ENCODE measurements at regions not wholly inside any gene's neighbourhood (a gene's known extent, or its start where the extent isn't known, plus 50 kb on each side); places are given as distances from the start of the nearest gene placed in this dataset.

DNA sequence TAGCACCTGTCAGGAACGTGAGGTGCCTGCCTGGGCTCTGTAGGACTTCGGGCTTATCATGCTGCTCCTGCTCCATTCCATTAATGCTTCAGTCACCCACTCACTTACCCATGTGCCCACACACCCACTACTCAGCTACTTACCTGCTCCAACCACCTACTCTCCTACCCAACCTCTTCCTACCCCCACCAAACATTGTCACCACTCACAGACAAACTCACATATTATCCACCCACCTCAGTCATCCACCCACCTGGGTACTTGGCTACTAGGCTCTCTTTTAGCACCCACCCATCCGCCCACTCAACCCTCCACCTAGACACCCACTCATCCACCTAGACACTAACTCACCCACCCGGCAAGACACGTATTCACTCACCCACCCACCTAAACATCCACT is 724.7 kb upstream of the RAB6C start:
- no peak overlapping the region for H3K27ac ChIP-seq
- TF ChIP-seq, protein P1, sequence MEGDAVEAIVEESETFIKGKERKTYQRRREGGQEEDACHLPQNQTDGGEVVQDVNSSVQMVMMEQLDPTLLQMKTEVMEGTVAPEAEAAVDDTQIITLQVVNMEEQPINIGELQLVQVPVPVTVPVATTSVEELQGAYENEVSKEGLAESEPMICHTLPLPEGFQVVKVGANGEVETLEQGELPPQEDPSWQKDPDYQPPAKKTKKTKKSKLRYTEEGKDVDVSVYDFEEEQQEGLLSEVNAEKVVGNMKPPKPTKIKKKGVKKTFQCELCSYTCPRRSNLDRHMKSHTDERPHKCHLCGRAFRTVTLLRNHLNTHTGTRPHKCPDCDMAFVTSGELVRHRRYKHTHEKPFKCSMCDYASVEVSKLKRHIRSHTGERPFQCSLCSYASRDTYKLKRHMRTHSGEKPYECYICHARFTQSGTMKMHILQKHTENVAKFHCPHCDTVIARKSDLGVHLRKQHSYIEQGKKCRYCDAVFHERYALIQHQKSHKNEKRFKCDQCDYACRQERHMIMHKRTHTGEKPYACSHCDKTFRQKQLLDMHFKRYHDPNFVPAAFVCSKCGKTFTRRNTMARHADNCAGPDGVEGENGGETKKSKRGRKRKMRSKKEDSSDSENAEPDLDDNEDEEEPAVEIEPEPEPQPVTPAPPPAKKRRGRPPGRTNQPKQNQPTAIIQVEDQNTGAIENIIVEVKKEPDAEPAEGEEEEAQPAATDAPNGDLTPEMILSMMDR (IDR thresholded peaks at IDR 0.05), result no peak
- TF ChIP-seq POLR2A (IDR thresholded peaks at IDR 0.05), result no peak
- H3K4me3 ChIP-seq (replicated peaks in 1 of 3), result no peak overlapping the region
- no peak for DNase-seq
- H3K9me3 ChIP-seq, result no peaks in the 10 kb centered on the region
- intact Hi-C loops (cut with DNase I), result no loop called here
- no peaks in the 10 kb centered on the region for H3K4me1 ChIP-seq
- H3K36me3 ChIP-seq, result no peaks in the 10 kb centered on the region
- WGBS, 2 donors, result 92 to 93% methylated on average over 5 of the region's 5 CpGs
- H3K27me3 ChIP-seq, result no peaks in the 10 kb centered on the region

DNA sequence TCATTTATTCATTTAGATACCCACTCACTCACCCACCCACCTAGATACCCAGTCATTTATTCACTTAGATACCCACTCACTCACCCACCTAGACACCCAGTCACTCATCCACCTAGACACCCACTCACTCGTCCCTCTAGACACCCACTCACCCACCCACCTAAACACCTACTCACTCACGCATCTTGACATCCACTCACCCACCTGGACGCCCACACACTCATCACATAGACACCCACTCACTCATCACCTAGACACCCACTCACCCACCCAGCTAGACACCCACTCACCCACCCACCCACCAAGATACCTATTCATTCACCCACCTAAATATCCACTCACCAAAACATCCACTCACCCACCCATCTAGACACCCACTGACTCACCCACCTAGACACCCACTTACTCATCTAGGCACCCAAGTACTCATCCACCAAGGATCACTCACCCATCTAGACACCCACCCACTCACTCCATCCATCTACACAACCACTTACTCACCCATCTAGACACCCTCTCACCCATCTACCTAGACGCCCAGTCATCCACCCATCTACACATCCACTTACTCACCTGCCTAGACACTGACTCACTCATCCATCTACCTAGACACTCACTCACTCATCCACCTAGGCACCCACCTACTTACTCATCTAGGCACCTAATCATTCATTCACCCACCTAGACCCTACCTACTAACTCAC is 723.7 kb upstream of the RAB6C start:
- Histone ChIP-seq H3K27me3 (no peaks in the 10 kb centered on the region), H3K4me3 (replicated peaks in 1 of 3) (no peak overlapping the region), H3K27ac (no peak overlapping the region), H3K9me3 (no peaks in the 10 kb centered on the region), H3K36me3 (no peaks in the 10 kb centered on the region), H3K4me1 (no peaks in the 10 kb centered on the region)
- 88 to 90% methylated on average over 4 of the region's 4 CpGs for WGBS, 2 donors
- no peak for DNase-seq
- no peak for TF ChIP-seq POLR2A (IDR thresholded peaks at IDR 0.05)
- TF ChIP-seq, protein P1 (IDR thresholded peaks at IDR 0.05), result no peak
- intact Hi-C loops (cut with DNase I), result no loop called here

DNA sequence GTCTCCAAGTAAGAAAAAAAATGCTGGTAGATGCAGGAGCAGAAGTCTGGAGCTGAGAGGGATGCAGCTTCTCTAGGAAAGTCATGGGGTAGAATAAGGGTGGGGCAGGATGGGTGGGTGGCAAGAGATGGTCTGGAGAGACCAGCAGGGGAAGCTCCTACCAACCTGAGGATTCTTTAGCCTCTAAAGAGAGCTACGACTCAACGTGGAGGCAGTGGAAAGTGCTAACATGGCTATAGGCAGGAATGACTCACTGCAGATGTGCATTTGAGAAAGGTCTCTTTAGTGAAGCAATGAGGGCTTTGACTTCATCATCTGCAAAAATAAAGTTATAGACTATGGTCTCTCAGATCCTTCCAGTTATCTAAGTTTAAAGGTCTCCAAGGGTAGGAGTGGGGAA is 722.8 kb upstream of the RAB6C start:
- H3K27ac ChIP-seq, result no peak overlapping the region
- H3K4me3 ChIP-seq (replicated peaks in 1 of 3), result no peak overlapping the region
- no peak for DNase-seq
- TF ChIP-seq, protein P1 (IDR thresholded peaks at IDR 0.05), result no peak
- TF ChIP-seq POLR2A (IDR thresholded peaks at IDR 0.05), result no peak
- WGBS, 2 donors, result 91 to 93% methylated on average over 2 of the region's 2 CpGs
- no peaks in the 10 kb centered on the region for H3K36me3 ChIP-seq
- no peaks in the 10 kb centered on the region for H3K9me3 ChIP-seq
- intact Hi-C loops (cut with DNase I), result no loop called here
- no peaks in the 10 kb centered on the region for H3K4me1 ChIP-seq
- H3K27me3 ChIP-seq, result no peaks in the 10 kb centered on the region

DNA sequence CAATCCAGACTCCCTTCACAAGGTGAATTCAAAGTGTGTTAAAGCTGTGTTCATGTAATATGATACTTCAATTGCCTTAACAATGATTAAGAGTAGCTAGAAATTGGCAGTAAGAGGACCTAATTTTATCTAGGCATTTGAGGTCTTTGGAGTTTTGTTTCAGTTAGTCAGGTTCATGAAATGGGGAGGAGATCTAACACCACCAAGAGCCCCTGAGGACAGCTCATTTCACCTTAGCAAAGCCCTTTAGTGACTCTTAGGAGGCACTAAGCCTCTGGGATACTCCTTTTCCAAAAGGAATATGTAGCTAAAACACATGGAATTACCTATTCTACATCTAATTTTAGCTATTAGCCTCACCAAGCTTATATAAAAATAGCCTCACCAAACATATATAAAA is 716.5 kb upstream of the RAB6C start:
- Histone ChIP-seq H3K27me3 (no peaks in the 10 kb centered on the region), H3K36me3 (no peaks in the 10 kb centered on the region), H3K4me1 (no peaks in the 10 kb centered on the region), H3K4me3 (replicated peaks in 1 of 3) (no peak overlapping the region), H3K9me3 (no peaks in the 10 kb centered on the region), H3K27ac (no peak overlapping the region)
- no peak for DNase-seq
- intact Hi-C loops (cut with DNase I), result no loop called here
- TF ChIP-seq, protein P1 (IDR thresholded peaks at IDR 0.05), result no peak
- TF ChIP-seq POLR2A (IDR thresholded peaks at IDR 0.05), result no peak

DNA sequence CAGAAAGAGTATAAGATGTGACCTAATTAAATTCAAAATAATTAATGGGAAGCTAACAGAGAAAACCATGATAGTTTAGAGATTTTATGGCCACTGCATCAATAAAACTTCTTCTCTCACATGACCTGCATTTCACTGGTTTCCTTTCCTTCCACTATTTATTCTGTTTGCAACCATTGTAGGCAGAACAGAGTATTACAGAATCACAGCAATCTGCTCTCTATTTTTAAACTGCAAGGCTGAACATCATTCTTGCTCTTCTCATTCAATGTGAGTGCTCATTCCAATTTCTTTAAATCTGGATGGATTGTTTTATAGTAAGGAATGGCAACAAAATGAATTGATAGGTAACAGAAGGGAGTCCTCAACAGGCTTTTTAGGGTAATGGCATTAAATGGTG is 715.5 kb upstream of the RAB6C start:
- no peaks in the 10 kb centered on the region for H3K4me1 ChIP-seq
- no peak overlapping the region for H3K27ac ChIP-seq
- no peak for TF ChIP-seq POLR2A (IDR thresholded peaks at IDR 0.05)
- TF ChIP-seq, protein P1 (IDR thresholded peaks at IDR 0.05), result no peak
- H3K9me3 ChIP-seq, result no peaks in the 10 kb centered on the region
- DNase-seq, result no peak
- intact Hi-C loops (cut with DNase I), result no loop called here
- no peak overlapping the region for H3K4me3 ChIP-seq (replicated peaks in 1 of 3)
- H3K36me3 ChIP-seq, result no peaks in the 10 kb centered on the region
- no peaks in the 10 kb centered on the region for H3K27me3 ChIP-seq

Data from thyroid gland (tissue), 4 donors.